OCI-LY1 (cell line): ENCODE measurements at regions not wholly inside any gene's neighbourhood (a gene's known extent, or its start where the extent isn't known, plus 50 kb on each side); places are given as distances from the start of the nearest gene placed in this dataset.

Experiments
- CTCF ChIP-seq: fragments of 200-600 bp; sonication (generic), shearing (Covaris generic); IDR thresholded peaks from 2 replicates; pipeline ENCODE4 v1.5.1; 2017; ENCODE audit warnings: mild to moderate bottlenecking, antibody characterized with exemption, low read length, moderate library complexity, mixed read lengths
- EZH2 ChIP-seq: fragments of 200-600 bp; sonication (generic), shearing (Covaris generic); IDR thresholded peaks from 2 replicates; pipeline ENCODE4 v1.8.0; 2017; ENCODE audit warnings: borderline replicate concordance, mixed run types, mild to moderate bottlenecking, antibody characterized with exemption, low read length, moderate library complexity, mixed read lengths

GRCh38 chr21:15524855-15525254 is 204.9 kb upstream of the USP25 start:
- no peak for TF ChIP-seq CTCF
- no peak for TF ChIP-seq EZH2
